OCI-LY1 (cell line): ENCODE measurements at regions not wholly inside any gene's neighbourhood (a gene's known extent, or its start where the extent isn't known, plus 50 kb on each side); places are given as distances from the start of the nearest gene placed in this dataset.

Source experiments
- H2AFZ ChIP-seq: fragments of 200-600 bp; sonication (generic), shearing (Covaris generic); 2 replicates; pipeline ENCODE4 v1.6.0; 2014; ENCODE audit warnings: antibody characterized with exemption, mild to moderate bottlenecking, low read length
- H3F3A ChIP-seq: fragments of 200-600 bp; sonication (generic), shearing (Covaris generic); 2 replicates; pipeline ENCODE4 v1.6.0; 2014; ENCODE audit warnings: mild to moderate bottlenecking, antibody characterized with exemption, low read length, moderate library complexity; ENCODE audit not compliant: insufficient read depth
- H3K27ac ChIP-seq: fragments of 200-600 bp; sonication (generic); 2 replicates; pipeline ENCODE4 v1.5.1; 2014; ENCODE audit warnings: low read length, mixed run types, mild to moderate bottlenecking, low read depth; ENCODE audit not compliant: poor library complexity, severe bottlenecking
- H3K27me3 ChIP-seq: fragments of 200-600 bp; sonication (generic); 2 replicates; pipeline ENCODE4 v1.6.0; 2014; ENCODE audit warnings: antibody characterized with exemption, mild to moderate bottlenecking, low read length, moderate library complexity; ENCODE audit not compliant: insufficient read depth
- H3K36me3 ChIP-seq: fragments of 200-600 bp; sonication (generic); 2 replicates; pipeline ENCODE4 v1.6.1; 2014; ENCODE audit warnings: mild to moderate bottlenecking, antibody characterized with exemption, low read length, moderate library complexity, mixed read lengths; ENCODE audit not compliant: insufficient read depth
- H3K4me1 ChIP-seq: fragments of 200-600 bp; sonication (generic); 2 replicates; pipeline ENCODE4 v1.5.1; 2014; ENCODE audit warnings: mild to moderate bottlenecking, low read length, moderate library complexity; ENCODE audit not compliant: insufficient read depth, severe bottlenecking
- H3K4me2 ChIP-seq: fragments of 200-600 bp; sonication (generic), shearing (Covaris generic); 2 replicates; pipeline ENCODE4 v1.6.1; 2014; ENCODE audit warnings: low read length
- H3K4me3 ChIP-seq: fragments of 200-600 bp; sonication (generic); 2 replicates; pipeline ENCODE4 v1.5.1; 2014; ENCODE audit warnings: low read length, low read depth, mild to moderate bottlenecking, mixed read lengths; ENCODE audit not compliant: poor library complexity, severe bottlenecking
- H3K79me2 ChIP-seq: fragments of 200-600 bp; shearing (Covaris generic); 2 replicates; pipeline ENCODE4 v1.6.1; 2016; ENCODE audit warnings: mixed run types, low read length, mixed read lengths; ENCODE audit not compliant: insufficient read depth
- H3K9ac ChIP-seq: fragments of 200-600 bp; sonication (generic), shearing (Covaris generic); 2 replicates; pipeline ENCODE4 v1.6.1; 2014; ENCODE audit warnings: mild to moderate bottlenecking, low read length, mixed read lengths
- H3K9me2 ChIP-seq: fragments of 200-600 bp; sonication (generic), shearing (Covaris generic); 2 replicates; pipeline ENCODE4 v1.6.1; 2014; ENCODE audit warnings: low read depth, mild to moderate bottlenecking, low read length, mixed read lengths
- H3K9me3 ChIP-seq: fragments of 200-600 bp; shearing (Covaris generic); 2 replicates; pipeline ENCODE4 v1.6.1; 2014; ENCODE audit warnings: low read length, mixed read lengths
- H4K20me1 ChIP-seq: fragments of 200-600 bp; sonication (generic), shearing (Covaris generic); 2 replicates; pipeline ENCODE4 v1.6.0; 2016; ENCODE audit warnings: mild to moderate bottlenecking, low read length; ENCODE audit not compliant: insufficient read depth
- CTCF ChIP-seq: fragments of 200-600 bp; sonication (generic), shearing (Covaris generic); IDR thresholded peaks from 2 replicates; pipeline ENCODE4 v1.5.1; 2017; ENCODE audit warnings: mild to moderate bottlenecking, antibody characterized with exemption, low read length, moderate library complexity, mixed read lengths
- EZH2 ChIP-seq: fragments of 200-600 bp; sonication (generic), shearing (Covaris generic); IDR thresholded peaks from 2 replicates; pipeline ENCODE4 v1.8.0; 2017; ENCODE audit warnings: borderline replicate concordance, mixed run types, mild to moderate bottlenecking, antibody characterized with exemption, low read length, moderate library complexity, mixed read lengths

- no peaks in the 10 kb centered on the region for H3K9me2 ChIP-seq
- H3K27ac ChIP-seq: no peak overlapping the region
- H3K4me3 ChIP-seq: no peak overlapping the region
- no peaks in the 10 kb centered on the region for H3F3A ChIP-seq
- TF ChIP-seq EZH2 (no peak), CTCF (no peak)
- no peaks in the 10 kb centered on the region for H3K9me3 ChIP-seq
- H4K20me1 ChIP-seq: no peaks in the 10 kb centered on the region
- H3K4me1 ChIP-seq: no peaks in the 10 kb centered on the region
- no peak overlapping the region for H3K9ac ChIP-seq
- no peak overlapping the region for H3K4me2 ChIP-seq
- H3K79me2 ChIP-seq: no peaks in the 10 kb centered on the region
- H3K36me3 ChIP-seq: no peaks in the 10 kb centered on the region
- H2AFZ ChIP-seq: no peak overlapping the region
- no peaks in the 10 kb centered on the region for H3K27me3 ChIP-seq
Measured at GRCh38 chr3:69547461-69547880, 161.6 kb upstream of the FRMD4B start.

GRCh38 chr3:69542805-69543429 is 157.0 kb upstream of the FRMD4B start:
- Histone ChIP-seq H4K20me1 (no peaks in the 10 kb centered on the region), H3K9me3 (no peaks in the 10 kb centered on the region), H3K4me2 (no peak overlapping the region), H3K9me2 (no peaks in the 10 kb centered on the region), H3K79me2 (no peaks in the 10 kb centered on the region), H3K36me3 (no peaks in the 10 kb centered on the region), H3K9ac (no peak overlapping the region), H3K27ac (no peak overlapping the region), H3F3A (no peaks in the 10 kb centered on the region), H3K4me1 (no peaks in the 10 kb centered on the region), H3K4me3 (no peak overlapping the region), H3K27me3 (no peaks in the 10 kb centered on the region), H2AFZ (no peak overlapping the region)
- TF ChIP-seq CTCF (no peak), EZH2 (no peak)

- Histone ChIP-seq H3K27ac (no peak overlapping the region), H2AFZ (no peak overlapping the region), H3K36me3 (no peaks in the 10 kb centered on the region), H3K4me2 (no peak overlapping the region), H3K4me3 (no peak overlapping the region), H3K9me2 (no peaks in the 10 kb centered on the region), H3F3A (no peaks in the 10 kb centered on the region), H3K27me3 (no peaks in the 10 kb centered on the region), H3K9me3 (no peaks in the 10 kb centered on the region), H3K4me1 (no peaks in the 10 kb centered on the region), H3K9ac (no peak overlapping the region), H4K20me1 (no peaks in the 10 kb centered on the region), H3K79me2 (no peaks in the 10 kb centered on the region)
- TF ChIP-seq EZH2 (no peak), CTCF (no peak)
Measured at GRCh38 chr3:69542089-69542804, 156.4 kb upstream of the FRMD4B start.
